IMR-90 (cell line): ENCODE measurements at regions not wholly inside any gene's neighbourhood (a gene's known extent, or its start where the extent isn't known, plus 50 kb on each side); places are given as distances from the start of the nearest gene placed in this dataset.

Experiments used
- ATAC-seq: fragments of 200-7000 bp; cut with Tn5 transposase; 2 replicates; pipeline ENCODE4 v1.9.1; 2020; ENCODE audit warnings: low read depth, mild to moderate bottlenecking, moderate library complexity
- BruUV-seq: library from RNA; stranded (reverse); fragments of 400-500 nt; replicated peaks from 2 replicates; lab custom pipeline; 2021; lab: Mats Ljungman, UMichigan
- CTCF ChIA-PET: fragments of 300-600 bp; formaldehyde crosslinking; extraction: SDS; loops from one replicate; lab custom pipeline; 2021; ENCODE audit warnings: antibody characterized with exemption; lab: Yijun Ruan, JAX
- POLR2A ChIA-PET: fragments of 300-600 bp; sonication (Branson Sonifier 250); formaldehyde crosslinking; loops from one replicate; lab custom pipeline; 2022; ENCODE audit warnings: antibody characterized with exemption; ENCODE audit not compliant: unreplicated experiment; lab: Charles Lee
- DNase-seq: peaks from one replicate; pipeline ENCODE4 v3.0.0; 2013
- H2AFZ ChIP-seq: replicated peaks from 2 replicates; pipeline ENCODE3; 2013; ENCODE audit warnings: low read length, mild to moderate bottlenecking; ENCODE audit not compliant: poor library complexity
- H2AK5ac ChIP-seq: 2 replicates; pipeline ENCODE4 v1.6.1; 2013; ENCODE audit warnings: low read depth, low read length, inconsistent platforms
- H2AK9ac ChIP-seq: replicated peaks from 2 replicates; pipeline ENCODE3; 2013; ENCODE audit warnings: mild to moderate bottlenecking, low read depth, low read length, moderate library complexity; ENCODE audit not compliant: poor library complexity
- H2BK120ac ChIP-seq: 2 replicates; pipeline ENCODE4 v1.6.1; 2013; ENCODE audit warnings: low read depth, low read length, inconsistent platforms
- H2BK15ac ChIP-seq: 3 replicates; pipeline ENCODE4 v1.6.1; 2013; ENCODE audit warnings: low read depth, low read length, inconsistent platforms
- H2BK20ac ChIP-seq: 2 replicates; pipeline ENCODE4 v1.6.1; 2013; ENCODE audit warnings: low read depth, mild to moderate bottlenecking, inconsistent platforms, low read length, moderate library complexity
- H2BK5ac ChIP-seq: 2 replicates; pipeline ENCODE4 v1.6.1; 2013; ENCODE audit warnings: mild to moderate bottlenecking, low read depth, low read length, inconsistent platforms; ENCODE audit not compliant: poor library complexity, severe bottlenecking
- H3K14ac ChIP-seq: replicated peaks from 2 replicates; pipeline ENCODE4 v1.6.1; 2013; ENCODE audit warnings: low read depth, low read length, inconsistent platforms
- H3K18ac ChIP-seq: 2 replicates; pipeline ENCODE4 v1.6.1; 2013; ENCODE audit warnings: low read depth, low read length, control low read depth
- H3K23ac ChIP-seq: 2 replicates; pipeline ENCODE4 v1.6.1; 2013; ENCODE audit warnings: low read depth, low read length, inconsistent platforms
- H3K27ac ChIP-seq: 2 replicates; pipeline ENCODE4 v1.5.1; 2013; ENCODE audit warnings: mild to moderate bottlenecking, control low read depth, low read length; ENCODE audit not compliant: insufficient read depth
- H3K27me3 ChIP-seq: 2 replicates; pipeline ENCODE4 v1.6.1; 2013; ENCODE audit warnings: low read length; ENCODE audit not compliant: control insufficient read depth, insufficient read depth
- H3K36me3 ChIP-seq: 2 replicates; pipeline ENCODE4 v1.6.1; 2013; ENCODE audit warnings: low read length, mixed read lengths; ENCODE audit not compliant: control insufficient read depth, insufficient read depth
- H3K4ac ChIP-seq: 2 replicates; pipeline ENCODE4 v1.6.1; 2013; ENCODE audit warnings: low read depth, low read length, inconsistent platforms
- H3K4me1 ChIP-seq: 2 replicates; pipeline ENCODE4 v1.6.1; 2013; ENCODE audit warnings: low read length, mixed read lengths; ENCODE audit not compliant: control insufficient read depth, insufficient read depth
- H3K4me2 ChIP-seq: 2 replicates; pipeline ENCODE4 v1.6.1; 2013; ENCODE audit warnings: low read depth, mild to moderate bottlenecking, control low read depth, low read length, moderate library complexity
- H3K4me3 ChIP-seq: 2 replicates; pipeline ENCODE4 v1.5.1; 2013; ENCODE audit warnings: low read depth, mild to moderate bottlenecking, control low read depth, low read length, moderate library complexity; ENCODE audit not compliant: insufficient read depth
- H3K56ac ChIP-seq: 2 replicates; pipeline ENCODE4 v1.6.1; 2013; ENCODE audit warnings: low read length, inconsistent platforms; ENCODE audit not compliant: insufficient read depth; ENCODE audit errors: extremely low read depth
- H3K79me1 ChIP-seq, 2 experiments: 2 replicates each; pipeline ENCODE4 v1.6.1; 2013; ENCODE audit warnings: low read length in 2 of 2, inconsistent platforms in 1 of 2, low read depth in 1 of 2
- H3K9ac ChIP-seq: 2 replicates; pipeline ENCODE4 v1.6.1; 2013; ENCODE audit warnings: low read depth, low read length, control low read depth
- H3K9me1 ChIP-seq: 2 replicates; pipeline ENCODE4 v1.6.1; 2013; ENCODE audit warnings: low read length, inconsistent platforms; ENCODE audit not compliant: insufficient read depth
- H3K9me3 ChIP-seq: 2 replicates; pipeline ENCODE4 v1.6.1; 2013; ENCODE audit warnings: low read length; ENCODE audit not compliant: control insufficient read depth, insufficient read depth
- H4K20me1 ChIP-seq: 2 replicates; pipeline ENCODE4 v1.6.1; 2013; ENCODE audit warnings: low read length, inconsistent platforms; ENCODE audit not compliant: insufficient read depth
- H4K5ac ChIP-seq: 2 replicates; pipeline ENCODE4 v1.6.1; 2013; ENCODE audit warnings: mild to moderate bottlenecking, low read depth, low read length, control low read depth
- H4K8ac ChIP-seq, 2 experiments: 2 replicates each; pipeline ENCODE4 v1.6.1; 2013; ENCODE audit warnings: low read depth in 2 of 2, low read length in 2 of 2, control low read depth in 1 of 2, inconsistent platforms in 1 of 2
- H4K91ac ChIP-seq: 2 replicates; pipeline ENCODE4 v1.6.1; 2013; ENCODE audit warnings: low read depth, low read length, inconsistent platforms; ENCODE audit not compliant: insufficient read depth
- BHLHE40 ChIP-seq: fragments of 150-350 bp; IDR thresholded peaks from 2 replicates; pipeline ENCODE4 v1.6.1; 2016; ENCODE audit warnings: mild to moderate bottlenecking, low read depth, low read length
- CEBPB ChIP-seq: IDR thresholded peaks from 2 replicates; pipeline ENCODE4 v1.6.1; 2012; ENCODE audit warnings: low read depth, low read length, improper control_type of control experiment
- ELK1 ChIP-seq: fragments of 150-350 bp; IDR thresholded peaks from 2 replicates; pipeline ENCODE4 v1.6.1; 2016; ENCODE audit warnings: low read depth, mild to moderate bottlenecking, low read length, moderate library complexity, borderline replicate concordance
- FOS ChIP-seq: fragments of 150-350 bp; IDR thresholded peaks from 2 replicates; pipeline ENCODE4 v1.6.1; 2016; ENCODE audit warnings: low read depth, low read length
- MAFK ChIP-seq: IDR thresholded peaks from 2 replicates; pipeline ENCODE4 v1.6.1; 2012; ENCODE audit warnings: low read depth, low read length, improper control_type of control experiment
- MAZ ChIP-seq: IDR thresholded peaks from 2 replicates; pipeline ENCODE4 v1.6.1; 2012; ENCODE audit warnings: low read depth, mild to moderate bottlenecking, low read length, improper control_type of control experiment, moderate library complexity, borderline replicate concordance
- POLR2A ChIP-seq: IDR thresholded peaks from 2 replicates; pipeline ENCODE4 v1.6.1; 2012; ENCODE audit warnings: mild to moderate bottlenecking, low read depth, low read length
- RAD21 ChIP-seq: IDR thresholded peaks from 2 replicates; pipeline ENCODE4 v1.6.1; 2012; ENCODE audit warnings: low read length, improper control_type of control experiment
- RCOR1 ChIP-seq: IDR thresholded peaks from 2 replicates; pipeline ENCODE4 v1.6.1; 2012; ENCODE audit warnings: mild to moderate bottlenecking, low read length, improper control_type of control experiment; ENCODE audit not compliant: insufficient replicate concordance
- RFX5 ChIP-seq: IDR thresholded peaks from 2 replicates; pipeline ENCODE4 v1.8.0; 2012; ENCODE audit warnings: low read depth, mild to moderate bottlenecking, low read length, moderate library complexity
- SMC3 ChIP-seq: fragments of 150-350 bp; IDR thresholded peaks from 2 replicates; pipeline ENCODE4 v1.6.1; 2016; ENCODE audit warnings: low read depth, mild to moderate bottlenecking, antibody characterized with exemption, low read length, moderate library complexity
- WGBS, 2 experiments: methylation state at CpG; one replicate each; pipeline versions ENCODE4 v1.1.5 to v1.1.7; 2013; ENCODE audit warnings: missing lambda C conversion rate in 2 of 2; ENCODE audit not compliant: insufficient read length in 1 of 2; ENCODE audit errors: extremely low coverage in 2 of 2; 5-methylcytosine and 5-hydroxymethylcytosine counted together
- dilution Hi-C: fragments of 300-500 bp; cut with HindIII; formaldehyde crosslinking; loops from one replicate; pipeline ENCODE4 v1.14.3; 2018; ENCODE audit warnings: low sequenced_read_pairs; ENCODE audit not compliant: unreplicated experiment
- in situ Hi-C: fragments of 300-500 bp; cut with MboI; formaldehyde crosslinking; loops from 3 replicates; pipeline ENCODE4 v1.14.3; 2019; ENCODE audit warnings: low sequenced_read_pairs, inconsistent platforms, mixed read lengths
- intact Hi-C: fragments of 100-400 bp; cut with micrococcal nuclease; formaldehyde crosslinking; loops from 2 replicates; pipeline ENCODE4 v1.10.0; 2022
- TF ChIP-seq, protein P1 (sequence below): fragments of 150-350 bp; IDR thresholded peaks from 2 replicates; pipeline ENCODE4 v1.6.1; 2017; ENCODE audit warnings: mild to moderate bottlenecking, antibody characterized with exemption, low read length, low read depth
- TF ChIP-seq, protein P2 (sequence below): conservative IDR thresholded peaks from 2 replicates; pipeline ENCODE4 v1.5.1; 2012; ENCODE audit warnings: mild to moderate bottlenecking, low read depth, low read length, improper control_type of control experiment

DNA sequence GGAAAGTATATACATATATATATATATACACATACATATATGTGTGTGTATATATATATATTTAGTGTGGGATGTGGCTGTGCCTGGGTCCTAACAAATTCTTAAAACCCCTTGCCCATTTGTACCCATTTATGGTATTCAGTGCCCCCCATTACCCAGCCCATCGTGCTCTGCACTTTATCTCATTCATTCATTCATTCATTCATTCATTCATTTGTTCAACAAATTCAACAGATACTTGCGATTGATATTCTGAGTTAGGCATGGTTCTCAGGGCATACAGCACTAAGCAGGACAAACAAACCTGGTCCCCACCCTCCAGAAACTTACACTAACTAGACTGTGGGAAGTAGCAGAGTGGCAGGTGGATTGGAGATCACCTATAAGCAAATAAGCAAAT is 56.6 kb upstream of the LMO2 start:
- Histone ChIP-seq H3K4me1 (no peaks in the 10 kb centered on the region), H2BK20ac (no peak overlapping the region), H3K79me1 (no peaks in the 10 kb centered on the region), H4K91ac (no peak overlapping the region), H3K14ac (no peak overlapping the region), H2AFZ (no peak overlapping the region), H3K4me2 (no peak overlapping the region), H3K18ac (no peak overlapping the region), H3K9me1 (no peaks in the 10 kb centered on the region), H3K9ac (no peak overlapping the region), H2BK15ac (no peak overlapping the region), H4K8ac (no peak overlapping the region), H3K27me3 (peaks cover 10% of the 10 kb centered on the region), H3K9me3 (no peaks in the 10 kb centered on the region), H2BK120ac (no peak overlapping the region), H3K4ac (no peak overlapping the region), H4K5ac (no peak overlapping the region), H4K20me1 (no peaks in the 10 kb centered on the region), H3K27ac (no peak overlapping the region), H3K23ac (no peak overlapping the region), H2AK5ac (no peak overlapping the region), H2AK9ac (no peak overlapping the region), H2BK5ac (no peak overlapping the region), H3K4me3 (no peak overlapping the region), H3K56ac (no peak overlapping the region), H3K36me3 (no peaks in the 10 kb centered on the region)
- intact Hi-C loops, result no loop called here
- TF ChIP-seq CEBPB (no peak), ELK1 (no peak), POLR2A (no peak), FOS (no peak), MAFK (no peak), SMC3 (no peak), RCOR1 (no peak), RAD21 (no peak), BHLHE40 (no peak), MAZ (no peak), RFX5 (no peak)
- TF ChIP-seq, protein P1, sequence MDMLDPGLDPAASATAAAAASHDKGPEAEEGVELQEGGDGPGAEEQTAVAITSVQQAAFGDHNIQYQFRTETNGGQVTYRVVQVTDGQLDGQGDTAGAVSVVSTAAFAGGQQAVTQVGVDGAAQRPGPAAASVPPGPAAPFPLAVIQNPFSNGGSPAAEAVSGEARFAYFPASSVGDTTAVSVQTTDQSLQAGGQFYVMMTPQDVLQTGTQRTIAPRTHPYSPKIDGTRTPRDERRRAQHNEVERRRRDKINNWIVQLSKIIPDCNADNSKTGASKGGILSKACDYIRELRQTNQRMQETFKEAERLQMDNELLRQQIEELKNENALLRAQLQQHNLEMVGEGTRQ, result no peak
- TF ChIP-seq, protein P2, sequence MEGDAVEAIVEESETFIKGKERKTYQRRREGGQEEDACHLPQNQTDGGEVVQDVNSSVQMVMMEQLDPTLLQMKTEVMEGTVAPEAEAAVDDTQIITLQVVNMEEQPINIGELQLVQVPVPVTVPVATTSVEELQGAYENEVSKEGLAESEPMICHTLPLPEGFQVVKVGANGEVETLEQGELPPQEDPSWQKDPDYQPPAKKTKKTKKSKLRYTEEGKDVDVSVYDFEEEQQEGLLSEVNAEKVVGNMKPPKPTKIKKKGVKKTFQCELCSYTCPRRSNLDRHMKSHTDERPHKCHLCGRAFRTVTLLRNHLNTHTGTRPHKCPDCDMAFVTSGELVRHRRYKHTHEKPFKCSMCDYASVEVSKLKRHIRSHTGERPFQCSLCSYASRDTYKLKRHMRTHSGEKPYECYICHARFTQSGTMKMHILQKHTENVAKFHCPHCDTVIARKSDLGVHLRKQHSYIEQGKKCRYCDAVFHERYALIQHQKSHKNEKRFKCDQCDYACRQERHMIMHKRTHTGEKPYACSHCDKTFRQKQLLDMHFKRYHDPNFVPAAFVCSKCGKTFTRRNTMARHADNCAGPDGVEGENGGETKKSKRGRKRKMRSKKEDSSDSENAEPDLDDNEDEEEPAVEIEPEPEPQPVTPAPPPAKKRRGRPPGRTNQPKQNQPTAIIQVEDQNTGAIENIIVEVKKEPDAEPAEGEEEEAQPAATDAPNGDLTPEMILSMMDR, result no peak
- DNase-seq, result no peak
- in situ Hi-C loops, result no loop called here
- 0% methylated on average over 1 of the region's 2 CpGs; no CpG with 5 or more reads in 1 of the 2 experiments for WGBS, 2 experiments
- no peak for ATAC-seq
- dilution Hi-C loops, result no loop called here
- ChIA-PET CTCF (no interaction called here), POLR2A (no interaction called here)
- no TSS peak for BruUV-seq
